HG02840 (cell line): ENCODE measurements at regions not wholly inside any gene's neighbourhood (a gene's known extent, or its start where the extent isn't known, plus 50 kb on each side); places are given as distances from the start of the nearest gene placed in this dataset.

Source experiments
- ATAC-seq: cut with Tn5 transposase; IDR thresholded peaks from one replicate; pipeline ENCODE4 v1.9.1; 2021; ENCODE audit warnings: mild to moderate bottlenecking, moderate library complexity, moderate number of reproducible peaks; ENCODE audit not compliant: unreplicated experiment, low FRiP score

DNA sequence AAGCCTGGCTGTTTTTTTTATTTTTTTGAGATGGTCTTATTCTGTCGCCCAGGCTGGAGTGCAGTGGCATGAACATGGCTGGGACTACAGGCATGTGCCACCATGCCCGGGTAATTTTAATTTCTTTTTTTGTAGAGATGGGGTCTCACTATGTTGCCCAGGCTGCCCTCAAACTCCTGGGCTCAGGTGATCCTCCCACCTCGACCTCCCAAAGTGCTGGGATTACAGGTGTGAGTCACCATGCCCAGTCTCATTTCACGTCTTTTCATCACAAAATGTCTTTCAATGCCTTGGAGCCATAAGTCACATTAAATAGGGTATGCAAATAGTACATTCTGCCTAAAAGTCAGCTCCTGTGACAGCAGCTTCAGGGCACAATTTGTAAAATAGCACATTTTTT lies 52.8 kb downstream of the SOX2 start:
- no peak for ATAC-seq

- no peak for ATAC-seq
Measured at GRCh38 chr3:181770296-181770695, 58.6 kb downstream of the SOX2 start.

DNA sequence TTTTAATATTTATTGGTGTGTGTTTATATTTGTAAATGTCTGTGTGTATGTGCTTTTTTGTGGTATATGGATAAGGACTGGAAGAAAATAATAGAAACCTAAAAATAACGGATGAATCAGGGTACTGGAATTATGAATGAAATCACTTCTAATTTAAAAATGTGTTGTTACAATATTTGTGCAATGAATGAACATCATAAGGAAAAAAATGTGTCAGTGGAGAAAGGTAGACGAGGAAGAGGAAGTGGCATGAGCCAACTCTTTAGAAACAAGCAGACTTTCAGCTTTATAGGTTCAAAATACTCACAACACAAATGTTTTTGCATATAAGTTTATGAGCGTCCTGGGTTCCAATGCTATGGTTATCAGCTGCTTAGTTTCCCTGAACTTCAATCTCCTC lies 59.4 kb downstream of the SOX2 start:
- no peak for ATAC-seq

GRCh38 chr3:181772166-181772565 lies 60.4 kb downstream of the SOX2 start:
- no peak for ATAC-seq

DNA sequence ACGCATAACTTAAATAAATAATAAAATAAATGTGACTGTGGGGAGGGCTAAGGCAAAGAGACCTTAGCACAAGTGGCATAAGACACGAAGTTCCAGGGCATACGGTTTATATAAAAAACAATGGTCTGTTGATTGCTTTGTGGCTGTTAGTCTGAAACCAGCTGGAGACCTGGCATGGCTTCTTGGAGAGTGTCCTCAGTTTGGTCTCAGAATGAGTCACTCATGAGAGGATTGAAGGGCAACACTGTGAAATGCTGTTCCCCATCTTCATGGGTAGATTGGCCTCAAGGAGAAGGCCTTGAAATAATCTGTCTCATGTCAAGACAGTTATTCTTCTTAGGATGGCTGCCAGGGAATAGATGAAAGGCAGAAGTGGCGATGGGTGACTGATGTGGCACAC lies 62.2 kb downstream of the SOX2 start:
- no peak for ATAC-seq

- no peak for ATAC-seq
Measured at GRCh38 chr3:181782306-181782954, 70.7 kb downstream of the SOX2 start.

DNA sequence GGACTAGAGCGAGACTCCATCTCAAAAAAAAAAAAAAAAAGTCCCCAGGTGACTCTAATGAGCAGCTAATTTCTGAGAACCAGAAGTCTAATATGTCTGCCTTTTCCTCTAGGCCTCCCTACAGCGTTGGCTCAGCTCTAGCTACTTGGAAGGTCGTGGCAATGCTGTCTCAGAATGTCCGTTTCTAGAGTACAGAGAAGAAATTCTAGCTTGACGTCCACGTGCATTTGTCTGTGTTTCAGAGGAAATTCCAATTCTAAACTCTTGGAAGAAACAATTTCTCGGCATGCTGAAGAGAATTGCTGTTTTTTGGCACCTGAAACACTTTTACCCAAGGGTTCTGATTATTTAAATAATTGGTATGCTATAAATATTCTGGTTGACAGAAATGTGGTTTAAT lies 78.8 kb downstream of the SOX2 start:
- ATAC-seq = no peak

GRCh38 chr3:181791056-181791955 lies 79.6 kb downstream of the SOX2 start:
- ATAC-seq = no peak

DNA sequence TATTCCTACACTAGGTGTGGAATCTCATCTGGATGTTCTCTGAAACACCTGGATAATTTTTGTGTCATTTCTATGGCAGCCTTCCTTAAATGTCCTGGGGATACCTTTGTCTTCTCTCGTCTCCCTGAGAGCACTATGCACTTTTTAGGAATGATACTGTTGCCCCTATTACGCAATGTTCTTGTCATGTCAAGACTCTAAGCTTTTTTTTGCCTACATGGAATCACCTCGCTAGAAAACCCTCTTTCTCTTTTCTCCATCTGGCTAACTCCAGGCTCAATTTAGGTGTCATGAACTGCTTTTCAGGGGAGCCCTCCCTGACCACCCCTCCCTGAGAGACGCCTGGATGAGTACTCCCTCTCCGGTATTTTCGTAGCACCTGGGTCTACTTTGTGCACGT lies 81.3 kb downstream of the SOX2 start:
- no peak for ATAC-seq

- no peak for ATAC-seq
Measured at GRCh38 chr3:181794011-181794790, 82.5 kb downstream of the SOX2 start.

- no peak for ATAC-seq
Measured at GRCh38 chr3:181796641-181797040, 84.9 kb downstream of the SOX2 start.

- ATAC-seq = no peak
Measured at GRCh38 chr3:181797431-181797830, 85.7 kb downstream of the SOX2 start.

- ATAC-seq = no peak
Measured at GRCh38 chr3:181805703-181806102, 94.0 kb downstream of the SOX2 start.

DNA sequence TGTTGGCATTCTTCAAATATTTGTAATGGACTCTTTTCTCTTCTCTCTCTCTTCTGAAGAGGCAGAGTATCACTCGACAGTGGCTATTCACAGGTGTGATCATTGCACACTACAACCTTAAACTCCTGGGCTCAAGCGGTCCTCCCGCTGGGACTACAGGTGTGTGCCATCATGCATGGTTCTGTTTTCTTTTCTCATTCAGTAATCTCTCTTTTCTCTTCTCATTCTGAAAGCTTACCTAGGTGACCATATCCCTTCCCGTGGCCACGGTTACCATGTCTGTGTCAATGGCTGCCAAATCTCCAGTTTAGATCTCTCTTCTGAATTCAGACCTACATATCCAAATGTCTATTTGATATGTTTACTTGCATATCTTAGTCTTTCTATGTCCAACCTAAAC lies 96.3 kb downstream of the SOX2 start:
- no peak for ATAC-seq

- ATAC-seq = no peak
Measured at GRCh38 chr3:181823716-181824115, 112.0 kb downstream of the SOX2 start.

DNA sequence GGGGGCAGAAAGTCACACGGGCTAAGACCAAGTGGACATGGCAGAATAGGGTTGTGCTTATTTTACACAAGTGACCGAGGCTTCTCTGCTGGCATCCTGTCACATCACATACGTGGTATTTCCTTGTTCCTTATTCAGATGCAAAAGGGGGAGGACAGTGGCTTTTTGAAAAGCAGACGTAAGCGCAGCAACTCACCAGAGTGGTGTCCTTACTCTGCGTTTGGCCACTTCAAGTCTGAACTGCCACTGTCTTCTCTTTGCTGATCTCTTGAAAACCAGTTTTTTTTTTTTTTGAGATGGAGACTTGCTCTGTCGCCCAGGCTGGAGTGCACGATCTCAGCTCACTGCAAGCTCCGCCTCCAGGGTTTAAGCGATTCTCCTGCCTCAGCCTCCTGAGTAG lies 113.2 kb downstream of the SOX2 start:
- no peak for ATAC-seq

GRCh38 chr3:181839039-181839915 lies 127.6 kb downstream of the SOX2 start:
- ATAC-seq = no peak

DNA sequence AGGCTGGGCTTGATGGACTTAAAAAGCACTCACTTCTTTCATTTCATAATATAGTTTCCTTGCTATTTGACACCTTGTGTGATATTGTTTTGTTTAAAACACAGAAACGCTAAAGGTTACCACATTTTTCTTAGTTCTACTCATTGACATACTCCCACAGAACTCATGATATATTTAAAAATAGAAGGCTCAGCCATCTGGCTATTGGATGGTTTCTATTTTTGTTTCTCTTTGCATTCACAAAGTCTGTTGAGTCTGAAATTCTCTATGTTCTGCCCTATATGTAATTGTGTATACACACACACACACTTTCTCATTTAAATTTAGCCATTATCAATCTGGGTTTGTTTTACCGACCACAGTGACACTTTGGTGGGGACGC lies 128.2 kb downstream of the SOX2 start:
- ATAC-seq = no peak

DNA sequence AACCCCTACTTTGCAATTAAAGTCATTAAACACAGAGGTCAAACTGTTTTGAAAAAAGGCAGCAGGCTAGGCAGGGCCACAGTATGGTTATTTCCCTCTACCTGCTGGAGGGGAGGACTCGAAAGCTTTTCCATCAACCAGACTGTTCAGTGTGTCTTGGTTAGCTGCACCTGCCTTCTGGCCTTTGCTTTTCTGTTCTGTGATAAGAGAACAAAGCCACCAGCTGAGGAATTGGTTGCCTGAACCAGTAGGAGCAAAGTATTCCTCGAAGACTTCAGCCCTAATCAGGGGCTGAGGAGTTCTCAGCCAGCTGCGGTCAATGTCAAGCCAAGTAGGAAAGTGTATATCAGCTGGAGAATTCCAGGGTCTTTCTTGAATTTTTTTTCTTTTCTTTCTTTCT lies 132.5 kb downstream of the SOX2 start:
- ATAC-seq = no peak

GRCh38 chr3:181847276-181847675 lies 135.6 kb downstream of the SOX2 start:
- ATAC-seq = no peak
